ENCODE measurements at regions not wholly inside any gene's neighbourhood (a gene's known extent, or its start where the extent isn't known, plus 50 kb on each side); places are given as distances from the start of the nearest gene placed in this dataset.

DNA sequence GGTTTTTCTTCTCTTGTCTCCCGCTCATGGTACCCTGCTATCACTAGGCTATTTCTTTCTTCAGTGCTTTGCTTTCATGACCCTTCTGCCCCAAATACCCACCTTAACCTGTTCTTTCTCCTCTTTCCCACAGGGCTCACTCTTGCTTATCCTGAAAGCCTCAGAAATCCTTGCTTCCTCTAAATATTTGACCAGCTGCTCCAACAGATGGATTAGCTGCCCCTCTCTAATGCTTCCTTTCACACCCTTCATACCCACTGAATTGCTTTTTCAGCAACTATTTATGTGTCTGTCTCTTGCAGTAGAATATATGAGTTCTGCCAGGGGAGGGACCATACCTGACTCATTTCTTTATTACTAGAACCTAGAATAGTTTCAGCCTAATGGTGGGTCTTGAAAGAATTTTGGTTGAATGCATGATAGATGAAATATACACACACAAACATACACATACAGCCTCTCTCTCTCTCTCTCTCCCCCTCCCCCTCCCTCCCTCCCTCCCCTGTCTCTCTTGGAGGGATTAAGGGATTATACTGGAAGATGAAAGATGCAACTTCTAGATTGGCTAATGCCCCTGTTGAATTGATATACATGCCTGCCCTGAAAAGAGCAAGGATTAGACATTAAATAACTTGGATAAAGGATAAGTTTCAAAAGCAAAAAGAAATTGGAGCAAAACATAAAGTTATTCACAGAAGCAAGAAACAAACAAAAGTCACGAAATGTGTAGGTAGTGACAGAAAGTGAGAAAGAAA lies 95.0 kb upstream of the GADL1 start:
- DNase-seq (ENCODE audit: low read depth, low spot score): no peak
- in situ Hi-C loops (cut with HindIII; ENCODE audit: low pct_unique_long_range_greater_than_20kb, low sequenced_read_pairs): no loop called here

DNA sequence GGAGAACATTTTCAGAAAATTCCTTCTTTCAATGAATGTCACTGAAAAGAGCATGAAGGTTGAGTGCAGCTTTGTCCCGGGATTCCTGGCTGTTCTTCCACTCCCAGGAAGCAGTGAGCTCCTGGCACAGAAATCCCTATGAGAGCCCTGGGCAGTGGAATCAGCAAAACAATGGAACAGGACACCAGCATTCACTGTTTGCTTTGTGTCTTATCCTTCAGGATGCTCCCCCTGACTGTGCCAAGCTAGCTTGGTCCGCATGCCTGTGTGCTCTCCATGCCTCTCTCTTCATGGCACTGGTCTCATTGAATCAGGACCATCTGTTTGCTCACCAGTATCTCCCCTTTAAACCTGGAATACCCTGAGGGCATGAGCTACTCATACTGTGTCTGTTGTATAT lies 102.0 kb upstream of the GADL1 start:
- no peak for DNase-seq (ENCODE audit: low read depth, low spot score)
- in situ Hi-C loops (cut with HindIII; ENCODE audit: low pct_unique_long_range_greater_than_20kb, low sequenced_read_pairs): no loop called here

DNA sequence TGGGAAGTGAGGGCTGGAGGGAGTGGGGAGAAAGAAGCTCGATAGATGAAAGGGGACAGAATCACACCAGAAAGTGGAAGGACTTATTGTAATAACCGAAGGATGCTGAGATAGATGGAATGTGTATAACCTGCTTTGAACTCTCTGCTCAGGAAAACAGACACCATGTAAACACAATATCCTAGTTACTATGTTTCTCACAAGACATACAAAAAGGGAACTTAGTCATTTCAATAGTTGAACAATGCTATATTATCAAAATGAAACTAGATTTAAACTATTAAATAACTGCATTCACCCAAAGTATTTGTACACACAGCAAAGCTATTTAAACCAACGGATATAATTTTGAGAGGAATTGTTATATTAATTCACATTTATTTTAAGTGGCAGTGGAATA lies 108.3 kb upstream of the GADL1 start:
- no peak for DNase-seq (ENCODE audit: low read depth, low spot score)
- in situ Hi-C loops (cut with HindIII; ENCODE audit: low pct_unique_long_range_greater_than_20kb, low sequenced_read_pairs): no loop called here

GRCh38 chr3:31004025-31004678 lies 109.7 kb upstream of the GADL1 start:
- in situ Hi-C loops (cut with HindIII; ENCODE audit: low pct_unique_long_range_greater_than_20kb, low sequenced_read_pairs): no loop called here
- no peak for DNase-seq (ENCODE audit: low read depth, low spot score)

DNA sequence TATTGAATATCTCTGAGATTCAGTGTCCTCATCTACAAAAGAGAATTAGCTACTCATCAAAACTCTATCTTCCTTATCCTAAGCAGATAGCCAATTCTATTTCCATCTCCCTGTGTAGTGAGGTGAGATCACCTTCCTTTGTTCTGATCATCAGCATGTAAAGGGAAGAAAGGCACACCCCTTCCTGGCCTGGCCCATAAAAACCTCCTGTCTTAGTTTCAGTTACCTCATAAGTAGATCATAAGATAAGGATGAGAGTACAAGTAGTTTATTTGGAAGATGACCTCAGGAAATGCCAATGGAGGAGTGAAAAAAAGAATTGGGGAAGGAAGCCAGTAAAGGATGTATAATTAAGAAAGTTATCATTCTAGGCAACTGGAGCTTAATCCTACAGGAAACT lies 114.5 kb upstream of the GADL1 start:
- in situ Hi-C loops (cut with HindIII; ENCODE audit: low pct_unique_long_range_greater_than_20kb, low sequenced_read_pairs): no loop called here

DNA sequence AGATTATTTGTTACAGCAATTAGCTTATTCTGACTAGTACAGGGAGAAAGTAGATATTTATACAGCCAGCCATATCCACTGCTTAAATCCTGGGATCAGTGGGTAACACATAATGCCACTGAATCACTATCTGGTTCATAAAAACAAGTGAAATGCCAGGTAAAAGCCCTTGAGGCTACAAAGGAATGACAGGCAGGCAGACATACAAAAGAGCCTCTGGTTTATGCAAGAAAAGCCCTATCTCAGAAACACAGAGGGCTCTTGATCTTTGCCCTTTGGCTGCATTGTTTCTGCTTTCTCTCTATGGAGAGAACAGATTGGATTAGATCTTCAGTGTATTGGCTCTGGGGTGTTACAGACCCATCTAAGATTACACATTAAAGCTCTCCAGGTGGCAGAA lies 115.4 kb upstream of the GADL1 start:
- in situ Hi-C loops (cut with HindIII; ENCODE audit: low pct_unique_long_range_greater_than_20kb, low sequenced_read_pairs): no loop called here
- DNase-seq (ENCODE audit: low read depth, low spot score): no peak

More for the DNA sequence above, 114.5 kb upstream of the GADL1 start:
- DNase-seq (ENCODE audit: low read depth, low spot score): no peak

- in situ Hi-C loops (cut with HindIII; ENCODE audit: low pct_unique_long_range_greater_than_20kb, low sequenced_read_pairs): no loop called here
- no peak for DNase-seq (ENCODE audit: low read depth, low spot score)
These were observed 116.0 kb upstream of the GADL1 start for GRCh38 chr3:31010491-31010890.

DNA sequence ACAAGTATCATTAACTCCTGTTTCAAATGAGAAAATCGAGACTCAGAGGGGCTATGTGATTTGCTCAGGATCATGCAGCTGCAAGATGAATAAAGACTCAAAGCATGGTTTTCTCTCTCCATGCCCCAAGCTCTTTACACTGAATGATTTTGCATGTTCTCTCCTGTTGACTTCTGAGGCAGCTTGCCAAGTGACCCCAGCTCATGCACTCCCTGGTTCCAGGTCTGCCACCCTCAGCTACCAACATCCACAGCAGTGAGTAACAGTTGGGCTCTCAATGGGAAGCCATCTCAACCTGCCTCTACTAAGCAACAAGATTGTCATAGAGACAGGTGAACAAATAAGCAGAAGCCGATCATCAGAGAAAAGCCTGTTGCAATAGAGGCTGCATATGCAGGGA lies 116.9 kb upstream of the GADL1 start:
- DNase-seq (ENCODE audit: low read depth, low spot score): no peak
- in situ Hi-C loops (cut with HindIII; ENCODE audit: low pct_unique_long_range_greater_than_20kb, low sequenced_read_pairs): no loop called here

DNA sequence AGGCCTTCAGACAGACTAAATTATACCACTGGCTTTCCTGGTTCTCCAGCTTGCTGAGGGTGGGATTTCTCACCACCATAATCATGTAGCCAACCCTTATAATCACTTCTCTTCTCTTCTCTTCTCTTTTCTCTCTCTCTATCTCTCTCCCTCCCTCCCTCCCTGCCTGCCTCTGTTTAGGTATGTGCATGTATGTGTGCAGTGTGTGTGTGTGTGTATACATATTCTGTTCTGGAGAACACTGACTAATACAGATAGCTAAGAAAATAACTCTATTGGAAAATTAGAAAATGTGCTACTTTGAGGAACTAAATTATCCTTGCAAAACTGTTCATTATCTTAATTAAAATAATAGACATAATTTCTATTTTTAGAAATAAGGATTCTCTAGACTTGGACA lies 118.6 kb upstream of the GADL1 start:
- in situ Hi-C loops (cut with HindIII; ENCODE audit: low pct_unique_long_range_greater_than_20kb, low sequenced_read_pairs): no loop called here

DNA sequence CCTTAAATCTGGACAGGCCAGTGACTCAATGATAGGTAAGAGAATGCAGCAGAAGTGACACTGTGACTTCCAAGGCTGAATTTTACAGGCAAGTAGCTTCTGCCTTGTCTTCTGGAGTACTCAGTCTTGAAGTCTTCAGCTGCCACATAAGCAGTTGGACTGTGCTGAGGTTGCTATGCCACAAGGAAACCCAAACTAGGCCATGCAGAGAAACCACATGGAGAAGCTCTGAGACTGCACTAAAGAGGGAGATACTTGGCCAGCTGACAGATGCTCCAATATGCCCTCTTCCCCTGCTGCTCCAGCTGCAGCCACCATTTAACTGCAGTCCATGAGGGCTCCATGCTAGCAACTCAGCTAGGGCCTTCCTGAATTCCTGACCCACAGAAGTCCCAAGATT lies 119.4 kb upstream of the GADL1 start:
- DNase-seq (ENCODE audit: low read depth, low spot score): no peak

More for the DNA sequence above, 118.6 kb upstream of the GADL1 start:
- DNase-seq (ENCODE audit: low read depth, low spot score): no peak

GRCh38 chr3:31014317-31015040 lies 120.0 kb upstream of the GADL1 start:
- in situ Hi-C loops (cut with HindIII; ENCODE audit: low pct_unique_long_range_greater_than_20kb, low sequenced_read_pairs): no loop called here
- no peak for DNase-seq (ENCODE audit: low read depth, low spot score)

More for the DNA sequence above, 119.4 kb upstream of the GADL1 start:
- in situ Hi-C loops (cut with HindIII; ENCODE audit: low pct_unique_long_range_greater_than_20kb, low sequenced_read_pairs): no loop called here

DNA sequence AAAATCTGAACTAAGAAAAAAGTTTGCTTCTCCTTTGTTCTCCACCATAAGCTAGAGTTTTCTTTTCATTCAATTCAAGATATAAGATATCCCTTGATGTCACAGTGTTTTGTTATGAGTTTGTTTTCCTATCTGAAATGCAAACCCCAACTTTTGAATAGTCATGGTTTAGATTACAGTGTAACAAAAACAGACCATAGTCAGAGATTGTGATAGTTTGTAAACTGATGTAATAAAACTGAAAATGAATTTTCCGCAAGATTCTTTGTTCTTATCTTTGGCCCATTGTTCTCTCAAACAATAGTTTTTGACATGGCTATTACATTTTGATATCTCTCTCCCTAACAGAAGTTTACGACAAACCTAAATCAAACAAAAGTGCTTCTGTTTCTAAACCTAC lies 121.7 kb upstream of the GADL1 start:
- no peak for DNase-seq (ENCODE audit: low read depth, low spot score)
- in situ Hi-C loops (cut with HindIII; ENCODE audit: low pct_unique_long_range_greater_than_20kb, low sequenced_read_pairs): no loop called here

DNA sequence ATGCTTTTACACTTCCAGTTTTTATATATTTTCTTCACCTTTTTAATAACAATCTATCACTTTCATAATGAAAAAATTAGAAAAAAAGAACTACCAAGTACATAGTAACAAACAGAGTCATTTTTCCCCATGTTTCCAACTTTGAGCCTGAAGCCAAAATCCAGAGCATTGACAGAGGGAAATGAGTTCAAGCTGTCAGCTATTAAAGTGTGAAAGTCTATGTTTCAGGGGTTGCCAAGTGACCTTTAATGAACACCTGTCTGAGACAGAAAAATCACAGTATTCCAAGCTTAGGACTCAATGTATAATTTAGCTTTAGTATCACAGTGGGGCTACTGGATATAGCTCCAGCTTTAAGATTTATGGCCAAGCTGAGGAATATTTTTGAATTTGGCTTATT lies 128.3 kb upstream of the GADL1 start:
- DNase-seq (ENCODE audit: low read depth, low spot score): no peak
- in situ Hi-C loops (cut with HindIII; ENCODE audit: low pct_unique_long_range_greater_than_20kb, low sequenced_read_pairs): no loop called here

GRCh38 chr3:31025541-31025940 lies 131.1 kb upstream of the GADL1 start:
- DNase-seq (ENCODE audit: low read depth, low spot score): no peak
- in situ Hi-C loops (cut with HindIII; ENCODE audit: low pct_unique_long_range_greater_than_20kb, low sequenced_read_pairs): no loop called here

DNA sequence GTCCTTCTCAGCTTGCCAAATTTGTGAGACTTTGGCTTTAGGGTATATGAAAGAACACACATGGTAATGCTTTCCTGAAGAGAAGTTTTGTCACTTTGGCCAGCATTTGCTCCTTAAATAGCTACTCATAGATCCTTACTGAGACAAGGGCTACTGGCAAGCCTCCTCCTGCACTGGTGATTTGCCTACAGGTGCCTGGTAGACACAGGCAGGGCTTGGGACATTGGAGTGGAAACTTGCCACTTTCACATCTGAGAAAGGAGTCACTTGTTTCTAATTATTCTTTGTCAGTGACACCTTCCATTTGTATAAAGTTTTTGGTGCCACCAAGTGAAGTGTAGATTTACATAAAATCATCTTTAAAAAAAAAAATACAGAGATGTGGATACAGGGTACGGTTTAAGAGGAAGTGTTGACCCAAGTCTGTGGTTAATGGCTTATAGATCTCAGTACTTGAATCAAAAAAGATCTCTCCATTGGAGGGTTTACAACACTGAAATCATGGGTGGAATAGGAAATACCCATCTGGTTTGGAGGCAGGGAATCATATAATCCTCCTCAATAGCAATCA lies 132.8 kb upstream of the GADL1 start:
- in situ Hi-C loops (cut with HindIII; ENCODE audit: low pct_unique_long_range_greater_than_20kb, low sequenced_read_pairs): no loop called here
- DNase-seq (ENCODE audit: low read depth, low spot score): no peak

DNA sequence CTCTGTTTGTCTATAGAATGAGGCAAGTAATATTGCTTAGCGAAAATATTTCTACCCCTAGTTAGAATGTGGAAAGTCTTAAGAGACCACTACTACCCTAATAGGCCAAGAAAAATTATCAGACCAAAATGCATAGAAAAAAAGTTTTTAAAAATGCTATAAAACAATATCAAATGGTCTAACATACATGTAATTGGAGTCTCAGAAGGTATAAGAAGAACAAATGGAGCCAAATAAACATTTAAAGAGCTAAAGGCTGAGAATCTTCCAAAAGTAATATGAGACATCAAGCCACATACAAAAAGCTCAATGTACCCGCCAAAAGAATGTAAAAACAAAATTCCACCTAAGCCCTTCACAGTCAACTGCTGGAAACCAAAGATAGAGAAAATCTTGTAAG lies 133.5 kb upstream of the GADL1 start:
- in situ Hi-C loops (cut with HindIII; ENCODE audit: low pct_unique_long_range_greater_than_20kb, low sequenced_read_pairs): no loop called here
- no peak for DNase-seq (ENCODE audit: low read depth, low spot score)

- DNase-seq (ENCODE audit: low read depth, low spot score): no peak
- in situ Hi-C loops (cut with HindIII; ENCODE audit: low pct_unique_long_range_greater_than_20kb, low sequenced_read_pairs): no loop called here
These were observed 134.3 kb upstream of the GADL1 start for GRCh38 chr3:31028766-31029165.

GRCh38 chr3:31029706-31030105 lies 135.2 kb upstream of the GADL1 start:
- in situ Hi-C loops (cut with HindIII; ENCODE audit: low pct_unique_long_range_greater_than_20kb, low sequenced_read_pairs): no loop called here
- no peak for DNase-seq (ENCODE audit: low read depth, low spot score)
